ENCODE measurements at regions not wholly inside any gene's neighbourhood (a gene's known extent, or its start where the extent isn't known, plus 50 kb on each side); places are given as distances from the start of the nearest gene placed in this dataset.

- ChIA-PET POLR2A (no interaction called here), CTCF (no interaction called here)
- no peak for DNase-seq
- H3K9me3 Mint-ChIP-seq: peaks cover 9% of the 10 kb centered on the region
- H3K27ac Mint-ChIP-seq: no peak overlapping the region
- no peaks in the 10 kb centered on the region for H3K27me3 Mint-ChIP-seq
- no peaks in the 10 kb centered on the region for H3K36me3 Mint-ChIP-seq
- H3K4me1 Mint-ChIP-seq (ENCODE audit: low read depth): no peaks in the 10 kb centered on the region
- intact Hi-C loops (cut with micrococcal nuclease): no loop called here
- H3K4me3 Mint-ChIP-seq: no peak overlapping the region
Observed at GRCh38 chr5:124079062-124079461, 567.1 kb downstream of the CSNK1G3 start.

- POLR2A ChIA-PET: no interaction called here
Observed at GRCh38 chr5:124074500-124074899, 562.5 kb downstream of the CSNK1G3 start.

GRCh38 chr5:124072570-124072969 is 560.6 kb downstream of the CSNK1G3 start:
- H3K27me3 Mint-ChIP-seq: no peaks in the 10 kb centered on the region
- no peaks in the 10 kb centered on the region for H3K36me3 Mint-ChIP-seq
- no peak overlapping the region for H3K27ac Mint-ChIP-seq
- ChIA-PET CTCF (no interaction called here), POLR2A (no interaction called here)
- no peaks in the 10 kb centered on the region for H3K4me1 Mint-ChIP-seq (ENCODE audit: low read depth)
- no peak for DNase-seq
- intact Hi-C loops (cut with micrococcal nuclease): no loop called here
- H3K9me3 Mint-ChIP-seq: peaks cover 20% of the 10 kb centered on the region
- H3K4me3 Mint-ChIP-seq: no peak overlapping the region

More at GRCh38 chr5:124074500-124074899, 562.5 kb downstream of the CSNK1G3 start:
- no peak overlapping the region for H3K27ac Mint-ChIP-seq
- CTCF ChIA-PET: no interaction called here
- H3K9me3 Mint-ChIP-seq: peaks cover 23% of the 10 kb centered on the region
- H3K4me3 Mint-ChIP-seq: no peak overlapping the region
- no peaks in the 10 kb centered on the region for H3K36me3 Mint-ChIP-seq
- no peaks in the 10 kb centered on the region for H3K4me1 Mint-ChIP-seq (ENCODE audit: low read depth)
- no peaks in the 10 kb centered on the region for H3K27me3 Mint-ChIP-seq
- intact Hi-C loops (cut with micrococcal nuclease): no loop called here
- no peak for DNase-seq

GRCh38 chr5:124071039-124071438 is 559.1 kb downstream of the CSNK1G3 start:
- Mint-ChIP-seq H3K27me3 (no peaks in the 10 kb centered on the region), H3K9me3 (peaks cover 26% of the 10 kb centered on the region), H3K4me3 (no peak overlapping the region), H3K27ac (no peak overlapping the region), H3K4me1 (ENCODE audit: low read depth) (no peaks in the 10 kb centered on the region), H3K36me3 (no peaks in the 10 kb centered on the region)
- ChIA-PET POLR2A (no interaction called here), CTCF (no interaction called here)
- no peak for DNase-seq
- intact Hi-C loops (cut with micrococcal nuclease): no loop called here

DNA sequence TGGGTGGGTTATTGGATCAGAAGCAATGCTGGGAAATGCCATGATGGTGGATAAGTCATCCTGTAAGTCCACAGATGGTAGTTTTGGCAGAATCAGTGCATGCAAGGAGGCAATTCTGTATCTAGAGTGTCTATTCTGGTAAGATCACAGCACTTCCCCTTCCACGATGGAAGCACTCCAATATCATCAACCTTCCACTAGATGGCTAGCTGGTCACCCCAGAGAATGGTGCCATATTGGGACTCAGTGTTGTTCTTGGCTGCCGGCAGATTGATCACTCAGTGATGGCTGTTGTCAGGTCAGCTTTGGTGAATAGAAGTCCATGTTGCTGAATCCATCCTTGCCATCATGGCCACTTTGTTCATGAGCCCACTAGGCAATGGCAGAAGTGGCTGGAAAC is 553.5 kb downstream of the CSNK1G3 start:
- no peaks in the 10 kb centered on the region for H3K4me1 Mint-ChIP-seq (ENCODE audit: low read depth)
- no peaks in the 10 kb centered on the region for H3K36me3 Mint-ChIP-seq

DNA sequence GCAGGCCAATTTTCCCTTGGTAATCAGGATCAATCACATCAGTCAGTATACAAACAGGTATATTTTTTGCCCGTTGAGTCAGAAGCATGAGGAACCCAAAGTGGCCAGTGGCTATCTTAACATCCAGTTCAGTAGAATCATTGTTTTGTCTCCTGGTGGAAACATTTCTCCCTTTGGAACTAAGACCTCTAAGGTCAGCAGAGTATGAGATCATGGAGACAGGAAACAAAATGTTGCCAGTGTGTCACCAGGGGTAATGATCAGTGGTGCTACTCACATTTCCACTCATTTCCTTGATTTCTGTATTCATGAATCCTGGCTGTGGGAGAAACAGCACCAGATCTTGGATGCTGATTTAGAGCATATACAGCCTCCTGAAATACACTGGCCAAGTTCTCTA is 553.0 kb downstream of the CSNK1G3 start:
- intact Hi-C loops (cut with micrococcal nuclease): no loop called here
- ChIA-PET CTCF (no interaction called here), POLR2A (no interaction called here)
- Mint-ChIP-seq H3K4me1 (ENCODE audit: low read depth) (no peaks in the 10 kb centered on the region), H3K27ac (no peak overlapping the region), H3K27me3 (no peaks in the 10 kb centered on the region), H3K9me3 (peaks cover 12% of the 10 kb centered on the region), H3K4me3 (no peak overlapping the region), H3K36me3 (no peaks in the 10 kb centered on the region)
- DNase-seq: no peak

More for the DNA sequence above, 553.5 kb downstream of the CSNK1G3 start:
- no peak for DNase-seq
- intact Hi-C loops (cut with micrococcal nuclease): no loop called here
- Mint-ChIP-seq H3K9me3 (peaks cover 12% of the 10 kb centered on the region), H3K27me3 (no peaks in the 10 kb centered on the region), H3K27ac (no peak overlapping the region), H3K4me3 (no peak overlapping the region)
- ChIA-PET POLR2A (no interaction called here), CTCF (no interaction called here)

- Mint-ChIP-seq H3K27me3 (no peaks in the 10 kb centered on the region), H3K4me3 (no peak overlapping the region), H3K9me3 (peaks cover 10% of the 10 kb centered on the region), H3K4me1 (ENCODE audit: low read depth) (no peaks in the 10 kb centered on the region), H3K27ac (no peak overlapping the region), H3K36me3 (no peaks in the 10 kb centered on the region)
- DNase-seq: no peak
- CTCF ChIA-PET: no interaction called here
- intact Hi-C loops (cut with micrococcal nuclease): no loop called here
- POLR2A ChIA-PET: no interaction called here
Observed at GRCh38 chr5:124061663-124062062, 549.7 kb downstream of the CSNK1G3 start.

GRCh38 chr5:124061068-124061430 is 549.1 kb downstream of the CSNK1G3 start:
- intact Hi-C loops (cut with micrococcal nuclease): no loop called here

GRCh38 chr5:124060413-124061067 is 548.6 kb downstream of the CSNK1G3 start:
- H3K9me3 Mint-ChIP-seq: peaks cover 6% of the 10 kb centered on the region
- no peaks in the 10 kb centered on the region for H3K36me3 Mint-ChIP-seq
- intact Hi-C loops (cut with micrococcal nuclease): no loop called here
- DNase-seq: no peak
- no peak overlapping the region for H3K27ac Mint-ChIP-seq
- H3K27me3 Mint-ChIP-seq: no peaks in the 10 kb centered on the region
- ChIA-PET CTCF (no interaction called here), POLR2A (no interaction called here)
- H3K4me3 Mint-ChIP-seq: no peak overlapping the region
- H3K4me1 Mint-ChIP-seq (ENCODE audit: low read depth): no peaks in the 10 kb centered on the region

More at GRCh38 chr5:124061068-124061430, 549.1 kb downstream of the CSNK1G3 start:
- Mint-ChIP-seq H3K9me3 (peaks cover 7% of the 10 kb centered on the region), H3K27ac (no peak overlapping the region), H3K4me1 (ENCODE audit: low read depth) (no peaks in the 10 kb centered on the region), H3K4me3 (no peak overlapping the region), H3K27me3 (no peaks in the 10 kb centered on the region), H3K36me3 (no peaks in the 10 kb centered on the region)
- DNase-seq: no peak
- ChIA-PET POLR2A (no interaction called here), CTCF (no interaction called here)

GRCh38 chr5:124060011-124060410 is 548.0 kb downstream of the CSNK1G3 start:
- no peak overlapping the region for H3K4me3 Mint-ChIP-seq

DNA sequence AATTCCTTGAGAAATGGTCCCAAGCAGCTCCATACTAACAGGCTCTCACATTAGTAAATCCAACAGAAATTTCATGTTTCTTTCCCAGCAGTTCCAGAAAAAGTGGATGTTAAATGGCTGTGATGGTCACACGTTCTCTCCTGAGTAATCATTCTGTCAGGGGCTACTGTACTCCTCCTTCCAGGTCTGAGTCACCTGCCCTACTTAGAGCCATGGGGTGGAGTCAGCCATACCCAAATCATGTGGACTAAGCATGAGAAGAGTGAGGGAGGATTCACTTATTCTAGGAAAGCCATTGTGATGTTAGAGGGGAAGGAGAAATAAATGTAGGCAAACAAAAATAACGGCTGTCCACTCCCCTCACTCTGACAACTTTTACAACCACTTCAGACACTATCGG is 547.2 kb downstream of the CSNK1G3 start:
- H3K36me3 Mint-ChIP-seq: no peaks in the 10 kb centered on the region
- POLR2A ChIA-PET: no interaction called here
- CTCF ChIA-PET: no interaction called here
- no peak overlapping the region for H3K4me3 Mint-ChIP-seq
- intact Hi-C loops (cut with micrococcal nuclease): no loop called here
- H3K27ac Mint-ChIP-seq: no peak overlapping the region
- H3K27me3 Mint-ChIP-seq: no peaks in the 10 kb centered on the region
- no peak for DNase-seq
- H3K4me1 Mint-ChIP-seq (ENCODE audit: low read depth): no peaks in the 10 kb centered on the region
- H3K9me3 Mint-ChIP-seq: peaks cover 6% of the 10 kb centered on the region

More at GRCh38 chr5:124060011-124060410, 548.0 kb downstream of the CSNK1G3 start:
- DNase-seq: no peak
- intact Hi-C loops (cut with micrococcal nuclease): no loop called here
- Mint-ChIP-seq H3K9me3 (peaks cover 6% of the 10 kb centered on the region), H3K36me3 (no peaks in the 10 kb centered on the region), H3K27me3 (no peaks in the 10 kb centered on the region), H3K4me1 (ENCODE audit: low read depth) (no peaks in the 10 kb centered on the region), H3K27ac (no peak overlapping the region)
- CTCF ChIA-PET: no interaction called here
- POLR2A ChIA-PET: no interaction called here

- DNase-seq: no peak
- Mint-ChIP-seq H3K4me3 (no peak overlapping the region), H3K9me3 (peaks cover 5% of the 10 kb centered on the region), H3K27ac (no peak overlapping the region), H3K36me3 (no peaks in the 10 kb centered on the region), H3K27me3 (no peaks in the 10 kb centered on the region), H3K4me1 (ENCODE audit: low read depth) (no peaks in the 10 kb centered on the region)
- CTCF ChIA-PET: no interaction called here
- intact Hi-C loops (cut with micrococcal nuclease): no loop called here
- POLR2A ChIA-PET: no interaction called here
Observed at GRCh38 chr5:124057724-124058231, 545.8 kb downstream of the CSNK1G3 start.

- intact Hi-C loops (cut with micrococcal nuclease): no loop called here
- no peaks in the 10 kb centered on the region for H3K4me1 Mint-ChIP-seq (ENCODE audit: low read depth)
- POLR2A ChIA-PET: no interaction called here
- no peak overlapping the region for H3K4me3 Mint-ChIP-seq
- H3K9me3 Mint-ChIP-seq: peaks cover 4% of the 10 kb centered on the region
- H3K27ac Mint-ChIP-seq: no peak overlapping the region
- CTCF ChIA-PET: no interaction called here
- DNase-seq: no peak
- H3K36me3 Mint-ChIP-seq: no peaks in the 10 kb centered on the region
- H3K27me3 Mint-ChIP-seq: no peaks in the 10 kb centered on the region
Observed at GRCh38 chr5:124056991-124057723, 545.2 kb downstream of the CSNK1G3 start.

Data from activated CD4-positive, alpha-beta memory T cell treated with anti-CD3 and anti-CD28 coated beads for 36 hours (primary cell).